GM18505 (cell line): ENCODE measurements at regions not wholly inside any gene's neighbourhood (a gene's known extent, or its start where the extent isn't known, plus 50 kb on each side); places are given as distances from the start of the nearest gene placed in this dataset.

Experiments
- ATAC-seq: cut with Tn5 transposase; IDR thresholded peaks from one replicate; pipeline ENCODE4 v1.9.1; 2021; ENCODE audit not compliant: unreplicated experiment
- POLR2A ChIP-seq: IDR thresholded peaks from 4 replicates; pipeline ENCODE4 v1.6.1; 2011; ENCODE audit warnings: borderline replicate concordance; ENCODE audit not compliant: insufficient read depth, insufficient read length; ENCODE audit errors: extremely low read depth

GRCh38 chr13:88622362-88622973 lies 951.3 kb downstream of the SLITRK5 start:
- TF ChIP-seq POLR2A = no peak
- no peak for ATAC-seq

- TF ChIP-seq POLR2A = no peak
- ATAC-seq = no peak
Measured at GRCh38 chr13:88623150-88623549, 952.0 kb downstream of the SLITRK5 start.

DNA sequence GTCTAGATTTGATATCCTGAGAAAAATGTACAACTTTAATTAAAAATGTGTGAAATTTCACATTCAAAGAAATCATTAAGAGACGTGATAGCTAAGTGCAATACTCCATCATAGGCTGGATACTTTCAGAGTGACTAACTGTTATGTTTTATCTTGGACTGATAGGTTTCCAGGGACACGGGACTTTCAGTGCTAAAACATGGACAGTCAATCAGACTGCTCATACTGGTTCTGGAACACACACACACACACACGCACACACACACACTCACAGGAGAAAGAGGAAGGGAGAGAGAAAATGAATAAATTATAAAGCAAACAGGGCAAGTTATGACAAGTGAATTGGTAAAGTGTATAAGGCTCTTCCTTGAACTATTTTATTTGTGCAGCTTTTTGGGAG lies 955.9 kb downstream of the SLITRK5 start:
- TF ChIP-seq POLR2A = no peak
- ATAC-seq = no peak

GRCh38 chr13:88628882-88629281 lies 957.7 kb downstream of the SLITRK5 start:
- ATAC-seq = no peak
- no peak for TF ChIP-seq POLR2A

DNA sequence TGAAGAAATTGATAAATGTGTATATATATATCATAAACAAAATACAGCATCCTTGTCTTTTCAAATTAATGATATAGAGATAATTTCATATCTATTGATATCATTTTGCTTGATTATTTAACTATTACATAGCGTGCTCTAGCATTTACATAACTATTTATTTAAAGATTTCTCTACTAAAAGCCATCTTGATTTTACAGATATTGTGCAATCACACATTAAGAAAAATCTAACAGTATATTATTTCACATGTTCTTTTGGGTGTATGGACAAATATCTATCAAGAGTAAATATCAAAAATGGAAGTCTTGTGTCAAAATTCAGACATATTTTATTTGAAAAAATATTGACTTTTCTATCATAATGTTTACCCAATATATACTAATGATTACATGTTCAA lies 966.8 kb downstream of the SLITRK5 start:
- no peak for ATAC-seq

GRCh38 chr13:88643233-88643632 lies 972.1 kb downstream of the SLITRK5 start:
- TF ChIP-seq POLR2A = no peak
- no peak for ATAC-seq

More for the DNA sequence above, 966.8 kb downstream of the SLITRK5 start:
- no peak for TF ChIP-seq POLR2A

DNA sequence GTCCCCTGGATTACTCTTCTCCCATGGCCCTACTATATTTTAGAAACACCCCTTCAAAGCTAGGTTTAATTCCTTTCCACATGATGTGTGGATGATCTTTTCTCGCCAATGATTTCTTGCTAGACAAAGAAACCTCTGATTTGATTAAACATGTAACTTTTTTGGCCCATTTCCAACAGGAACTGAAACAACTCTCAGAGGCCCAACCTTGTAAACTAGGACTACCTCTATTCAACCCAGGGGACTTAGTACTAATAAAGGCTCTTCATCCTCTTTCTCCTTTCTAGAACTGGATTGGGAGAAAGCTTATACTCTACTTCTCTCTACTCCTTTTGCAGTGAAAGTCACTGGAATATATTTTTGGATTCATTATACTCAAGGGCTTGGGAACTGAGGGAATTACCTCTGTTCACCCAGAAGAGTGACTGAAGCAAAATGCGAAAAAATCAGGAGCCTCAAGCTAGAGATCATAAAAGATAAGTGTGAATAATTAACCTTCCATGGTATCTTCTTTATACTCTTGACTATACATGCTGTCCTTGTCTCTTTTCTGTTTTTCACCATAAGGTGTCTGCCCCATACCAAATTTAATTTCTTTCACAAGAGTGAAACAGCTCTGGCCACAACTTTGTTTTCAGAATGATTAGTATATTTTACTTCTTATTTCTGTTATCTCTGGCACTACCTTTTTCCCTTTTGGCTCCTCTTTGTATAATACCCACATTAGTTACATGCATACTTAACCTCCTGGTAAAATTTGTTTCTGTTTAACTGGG lies 977.6 kb downstream of the SLITRK5 start:
- no peak for ATAC-seq
- TF ChIP-seq POLR2A = no peak

DNA sequence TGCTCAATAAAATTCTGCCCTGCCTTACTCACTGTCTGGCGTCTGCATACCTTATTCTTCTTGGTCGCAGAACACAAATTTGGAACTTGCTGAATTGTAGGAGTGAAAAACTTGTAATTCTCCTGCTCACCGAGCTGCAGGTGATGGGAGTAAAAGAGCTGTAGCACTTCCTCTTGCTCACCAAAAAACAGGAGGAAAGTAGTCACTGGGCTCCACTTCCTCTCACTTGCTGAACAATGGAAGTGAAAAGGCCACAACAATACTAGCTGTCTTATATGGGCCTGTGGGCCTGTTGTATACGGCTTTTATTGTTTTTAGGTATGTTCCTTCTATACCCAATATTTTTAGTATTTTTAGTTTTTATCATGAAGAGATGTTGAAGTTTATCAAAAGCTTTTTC lies 978.7 kb downstream of the SLITRK5 start:
- TF ChIP-seq POLR2A = no peak
- no peak for ATAC-seq

DNA sequence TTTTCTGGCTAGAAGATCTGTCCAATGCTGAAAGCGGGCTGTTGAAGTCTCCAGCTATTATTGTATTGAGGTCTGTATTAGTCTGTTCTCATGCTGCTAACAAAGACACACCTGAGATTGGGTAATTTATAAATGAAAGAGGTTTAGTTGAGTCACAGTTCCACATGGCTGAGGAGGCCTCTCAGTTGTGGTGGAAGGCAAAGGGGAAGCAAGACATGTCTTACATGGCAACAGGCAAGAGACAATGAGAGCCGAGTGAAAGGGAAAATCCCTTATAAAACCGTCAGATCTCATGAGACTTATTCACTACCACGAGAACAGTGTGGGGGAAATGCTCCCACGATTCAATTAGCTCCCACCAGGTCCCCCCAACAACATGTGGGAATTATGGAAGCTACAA lies 980.4 kb downstream of the SLITRK5 start:
- no peak for ATAC-seq
- TF ChIP-seq POLR2A = no peak

DNA sequence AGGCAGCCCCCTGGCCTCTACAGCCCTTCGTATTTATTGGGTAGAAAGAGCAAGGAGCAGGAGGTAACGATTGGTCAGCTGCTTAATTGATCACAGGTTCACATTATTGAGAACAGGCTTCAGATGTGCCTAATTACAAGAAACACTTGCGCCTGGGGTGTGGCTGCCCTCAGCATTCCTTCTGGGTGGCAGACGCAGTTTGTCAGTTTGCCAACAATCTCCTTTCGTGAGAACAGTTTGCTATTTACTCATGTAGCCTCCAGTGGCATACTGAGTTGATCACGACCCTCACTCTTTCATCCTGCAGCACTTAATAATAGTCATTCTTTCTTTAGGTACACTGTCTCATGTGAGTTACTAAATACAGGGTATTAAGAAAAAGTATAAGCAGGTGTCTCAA lies 985.6 kb downstream of the SLITRK5 start:
- no peak for ATAC-seq
- no peak for TF ChIP-seq POLR2A

- ATAC-seq = no peak
- no peak for TF ChIP-seq POLR2A
Measured at GRCh38 chr13:88670509-88670908, 999.3 kb downstream of the SLITRK5 start.

DNA sequence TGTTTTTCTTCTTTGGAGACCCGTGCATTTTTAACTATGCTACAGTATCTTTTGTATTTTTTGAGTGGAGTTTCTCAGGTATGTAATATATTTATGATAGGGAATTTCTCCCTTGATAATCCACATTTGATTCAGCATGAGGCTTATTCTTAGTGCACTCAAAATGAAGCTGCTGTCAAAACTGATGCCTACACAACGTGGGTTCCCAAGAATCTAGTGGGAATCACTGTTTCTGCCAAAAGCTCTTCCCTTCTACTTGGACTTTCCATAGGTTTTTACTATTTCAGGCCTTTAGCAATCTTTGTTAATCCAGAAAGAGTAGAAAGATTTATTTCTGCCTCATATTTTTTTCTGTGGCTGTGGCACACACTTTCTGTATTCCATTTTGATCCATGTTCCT lies 1003.7 kb downstream of the SLITRK5 start:
- TF ChIP-seq POLR2A = no peak
- ATAC-seq = no peak

DNA sequence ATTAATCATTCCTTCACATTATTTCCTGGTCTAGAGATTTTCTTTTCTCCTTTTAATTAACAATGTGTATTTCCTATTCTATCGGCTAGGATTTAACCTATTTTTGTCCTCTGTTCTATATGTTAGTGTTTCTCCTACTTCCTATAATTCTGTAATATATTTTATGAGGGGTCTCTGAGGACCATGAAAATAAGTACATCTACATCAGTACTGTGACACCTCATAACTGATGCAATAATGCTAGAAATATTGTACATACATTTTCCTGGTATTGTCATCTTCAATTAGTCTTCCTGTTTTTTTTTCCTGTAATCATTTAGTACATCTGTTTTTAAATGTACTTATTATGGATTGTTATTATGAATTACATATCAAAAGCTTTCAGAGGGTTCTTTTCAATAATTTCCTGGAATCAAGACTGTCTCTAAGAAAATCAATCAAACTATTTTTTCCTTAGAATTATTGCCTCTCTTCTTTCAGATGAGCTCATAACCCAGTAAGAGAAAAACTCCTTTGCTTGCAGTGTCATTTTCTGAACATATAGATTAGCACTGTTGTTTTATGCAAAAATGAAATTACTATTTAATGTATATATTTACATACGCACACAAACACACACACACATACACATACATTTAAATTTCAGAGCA lies 1004.3 kb downstream of the SLITRK5 start:
- no peak for TF ChIP-seq POLR2A
- no peak for ATAC-seq

DNA sequence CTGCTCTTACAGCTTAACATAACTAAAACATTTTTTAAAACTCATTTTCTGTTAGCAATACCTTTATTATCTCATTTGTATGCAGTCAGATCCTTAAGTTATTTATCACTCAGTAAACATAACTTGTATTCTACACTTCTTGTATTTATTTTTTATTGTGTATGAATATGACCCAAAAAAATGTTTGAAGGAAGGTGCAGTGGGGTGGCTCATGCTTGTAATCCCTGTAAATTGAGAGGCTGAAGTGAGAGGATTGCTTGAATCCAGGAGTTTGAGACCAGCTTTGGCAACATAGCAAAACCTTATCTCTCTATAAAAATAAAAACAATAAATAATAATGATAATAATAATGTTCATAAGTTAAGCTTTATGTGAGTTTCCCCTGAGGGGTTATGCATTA lies 1004.8 kb downstream of the SLITRK5 start:
- ATAC-seq = no peak
- TF ChIP-seq POLR2A = no peak
